ENCODE measurements at regions not wholly inside any gene's neighbourhood (a gene's known extent, or its start where the extent isn't known, plus 50 kb on each side); places are given as distances from the start of the nearest gene placed in this dataset.

GRCh38 chr6:25181350-25181724 lies 97.8 kb upstream of the CARMIL1 start (continued):
- TF ChIP-seq CTCF (IDR thresholded peaks at IDR 0.05) = no peak
- TF ChIP-seq POLR2AphosphoS2 (conservative IDR thresholded peaks at IDR 0.05; ENCODE audit: low read length) = no peak
- TF ChIP-seq CEBPB (IDR thresholded peaks at IDR 0.05) = no peak
- TF ChIP-seq POLR2A (IDR thresholded peaks at IDR 0.05; ENCODE audit: low read length) = no peak

- FAIRE-seq = no peak
- Histone ChIP-seq H3K4me3 (no peak overlapping the region), H3K4me2 (no peak overlapping the region), H3K27ac (no peak overlapping the region), H3K9me3 (no peaks in the 10 kb centered on the region), H3K4me1 (no peaks in the 10 kb centered on the region)
- DNase-seq (ENCODE audit: low read depth in 1 of 2, low spot score in 1 of 2) = no peak
- ChIA-PET CTCF (interaction anchor here (0.9 to 1.5 kb wide), 2 partner anchors 8 to 11 kb away, joined by 3 to 6 read pairs; no protein-coding TSS in a partner anchor), POLR2A (no interaction called here)
- peak in 1 of 2 experiments; percentile 39; a peak in 1 of 6 replicates for ATAC-seq
- no peak for TF ChIP-seq ZSCAN20 (CRISPR knock-in tag; IDR thresholded peaks at IDR 0.05)
- TF ChIP-seq HEYL (CRISPR knock-in tag; IDR thresholded peaks at IDR 0.05) = no peak
- TF ChIP-seq ZFP36 (IDR thresholded peaks at IDR 0.05; ENCODE audit: borderline replicate concordance, partially characterized antibody) = no peak
- TF ChIP-seq FOSL2 (IDR thresholded peaks at IDR 0.05) = no peak
- TF ChIP-seq FOSL2 (CRISPR knock-in tag; IDR thresholded peaks at IDR 0.05) = no peak
- TF ChIP-seq NFE2L2 (conservative IDR thresholded peaks at IDR 0.05; ENCODE audit: low read length) = no peak
- TF ChIP-seq POLR2AphosphoS2 (conservative IDR thresholded peaks at IDR 0.05; ENCODE audit: low read length) = no peak
- TF ChIP-seq PBX3 (IDR thresholded peaks at IDR 0.05) = no peak
- TF ChIP-seq HDAC2 (IDR thresholded peaks at IDR 0.05) = no peak
- TF ChIP-seq CBX8 (IDR thresholded peaks at IDR 0.05) = no peak
- TF ChIP-seq REST (IDR thresholded peaks at IDR 0.05) = no peak
- TF ChIP-seq SREBF2 (IDR thresholded peaks at IDR 0.05) = no peak
- no peak for TF ChIP-seq MAX (IDR thresholded peaks at IDR 0.05)
- no peak for TF ChIP-seq HOXA7 (CRISPR knock-in tag; IDR thresholded peaks at IDR 0.05)
- TF ChIP-seq RAD21 (conservative IDR thresholded peaks at IDR 0.05 in 1 of 2, IDR thresholded peaks at IDR 0.05 in 1 of 2) = no peak
- TF ChIP-seq KDM1A (IDR thresholded peaks at IDR 0.05; ENCODE audit: low read depth) = no peak
- 86% methylated on average over 1 of the region's 1 CpG for WGBS (ENCODE audit: missing lambda C conversion rate)
Observed at GRCh38 chr6:25181923-25182322, 97.3 kb upstream of the CARMIL1 start.

GRCh38 chr6:25186919-25187318 lies 92.3 kb upstream of the CARMIL1 start:
- ChIA-PET CTCF (no interaction called here), POLR2A (no interaction called here)
- DNase-seq (ENCODE audit: low read depth in 1 of 2, low spot score in 1 of 2) (no peak), FAIRE-seq (no peak), ATAC-seq (no peak)
- WGBS (ENCODE audit: missing lambda C conversion rate) = 59% methylated on average over 2 of the region's 2 CpGs
- no peak overlapping the region for H3K27ac ChIP-seq
- no peaks in the 10 kb centered on the region for H3K9me3 ChIP-seq
- no peak overlapping the region for H3K4me3 ChIP-seq
- no peaks in the 10 kb centered on the region for H3K4me1 ChIP-seq
- H3K4me2 ChIP-seq = no peak overlapping the region
- TF ChIP-seq BHLHE40 (IDR thresholded peaks at IDR 0.05; ENCODE audit: low read depth, low read length) = no peak
